ENCODE measurements at regions not wholly inside any gene's neighbourhood (a gene's known extent, or its start where the extent isn't known, plus 50 kb on each side); places are given as distances from the start of the nearest gene placed in this dataset.

DNA sequence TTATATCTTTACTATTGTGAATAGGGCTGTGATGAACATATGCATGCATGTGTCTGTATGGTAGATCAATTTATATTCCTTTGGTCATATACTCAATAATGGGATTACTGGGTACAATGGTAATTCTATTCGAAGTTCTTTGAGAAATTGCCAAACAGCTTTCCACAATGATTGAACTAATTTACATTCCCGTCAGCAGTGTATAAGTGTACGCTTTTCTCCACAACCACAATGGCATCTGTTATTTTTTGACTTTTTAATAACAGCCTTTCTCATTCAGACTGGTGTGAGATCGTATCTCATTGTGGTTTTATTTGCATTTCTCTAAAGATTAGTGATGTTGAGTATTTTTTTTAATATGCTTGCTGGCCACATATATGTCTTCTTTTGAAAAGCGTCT, 439.4 kb upstream of the KLHL4 start:
- intact Hi-C loops (cut with DNase I): no loop called here

GRCh38 chrX:87098477-87098876, 419.1 kb upstream of the KLHL4 start:
- Histone ChIP-seq H3K27ac (no peak overlapping the region), H3K36me3 (no peaks in the 10 kb centered on the region), H3K9me3 (no peaks in the 10 kb centered on the region), H3K4me3 (no peak overlapping the region), H3K4me1 (no peaks in the 10 kb centered on the region), H3K27me3 (no peaks in the 10 kb centered on the region)
- intact Hi-C loops (cut with DNase I): no loop called here
- TF ChIP-seq POLR2A (IDR thresholded peaks at IDR 0.05): no peak
- TF ChIP-seq, protein P1, sequence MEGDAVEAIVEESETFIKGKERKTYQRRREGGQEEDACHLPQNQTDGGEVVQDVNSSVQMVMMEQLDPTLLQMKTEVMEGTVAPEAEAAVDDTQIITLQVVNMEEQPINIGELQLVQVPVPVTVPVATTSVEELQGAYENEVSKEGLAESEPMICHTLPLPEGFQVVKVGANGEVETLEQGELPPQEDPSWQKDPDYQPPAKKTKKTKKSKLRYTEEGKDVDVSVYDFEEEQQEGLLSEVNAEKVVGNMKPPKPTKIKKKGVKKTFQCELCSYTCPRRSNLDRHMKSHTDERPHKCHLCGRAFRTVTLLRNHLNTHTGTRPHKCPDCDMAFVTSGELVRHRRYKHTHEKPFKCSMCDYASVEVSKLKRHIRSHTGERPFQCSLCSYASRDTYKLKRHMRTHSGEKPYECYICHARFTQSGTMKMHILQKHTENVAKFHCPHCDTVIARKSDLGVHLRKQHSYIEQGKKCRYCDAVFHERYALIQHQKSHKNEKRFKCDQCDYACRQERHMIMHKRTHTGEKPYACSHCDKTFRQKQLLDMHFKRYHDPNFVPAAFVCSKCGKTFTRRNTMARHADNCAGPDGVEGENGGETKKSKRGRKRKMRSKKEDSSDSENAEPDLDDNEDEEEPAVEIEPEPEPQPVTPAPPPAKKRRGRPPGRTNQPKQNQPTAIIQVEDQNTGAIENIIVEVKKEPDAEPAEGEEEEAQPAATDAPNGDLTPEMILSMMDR (IDR thresholded peaks at IDR 0.05): no peak
- 59 to 81% methylated on average over 3 of the region's 3 CpGs for WGBS, 2 donors
- no peak for DNase-seq

More for the DNA sequence above, 439.4 kb upstream of the KLHL4 start:
- DNase-seq: no peak
- no peak overlapping the region for H3K4me3 ChIP-seq
- H3K4me1 ChIP-seq: no peaks in the 10 kb centered on the region
- TF ChIP-seq, protein P1 (IDR thresholded peaks at IDR 0.05): no peak
- no peak for TF ChIP-seq POLR2A (IDR thresholded peaks at IDR 0.05)
- no peaks in the 10 kb centered on the region for H3K36me3 ChIP-seq
- no peaks in the 10 kb centered on the region for H3K9me3 ChIP-seq
- no peak overlapping the region for H3K27ac ChIP-seq
- H3K27me3 ChIP-seq: no peaks in the 10 kb centered on the region
- WGBS, 2 donors: 68 to 72% methylated on average over 5 of the region's 5 CpGs

- Histone ChIP-seq H3K27ac (no peak overlapping the region), H3K27me3 (no peaks in the 10 kb centered on the region), H3K4me1 (no peaks in the 10 kb centered on the region), H3K4me3 (no peak overlapping the region), H3K9me3 (no peaks in the 10 kb centered on the region), H3K36me3 (no peaks in the 10 kb centered on the region)
- intact Hi-C loops (cut with DNase I): no loop called here
- TF ChIP-seq POLR2A (IDR thresholded peaks at IDR 0.05): no peak
- TF ChIP-seq, protein P1 (IDR thresholded peaks at IDR 0.05): no peak
- WGBS, 2 donors: 44 to 53% methylated on average over 1 of the region's 1 CpG
- DNase-seq: no peak
Observed at GRCh38 chrX:87105131-87105530, 412.5 kb upstream of the KLHL4 start.

DNA sequence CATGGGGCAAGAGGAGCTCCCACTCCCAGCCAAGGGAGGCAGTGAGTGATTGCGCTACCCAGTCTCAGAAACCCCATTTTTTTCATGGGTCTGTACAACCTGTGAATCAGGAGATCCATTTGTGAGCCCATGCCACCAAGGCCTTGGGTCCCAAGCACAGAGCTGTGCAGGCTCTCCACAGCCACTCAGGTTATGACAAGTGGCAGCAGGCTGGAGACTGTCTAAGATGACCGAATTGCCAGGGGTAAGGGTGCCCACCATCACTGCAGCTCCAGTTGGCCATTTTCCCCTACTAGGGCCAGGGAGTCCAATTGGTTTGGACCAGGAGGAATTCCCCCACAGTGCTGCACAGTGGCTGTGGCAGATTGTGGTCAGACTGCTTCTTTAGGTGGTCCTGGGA, 407.5 kb upstream of the KLHL4 start:
- Histone ChIP-seq H3K9me3 (no peaks in the 10 kb centered on the region), H3K4me1 (no peaks in the 10 kb centered on the region), H3K27ac (no peak overlapping the region), H3K27me3 (no peaks in the 10 kb centered on the region), H3K4me3 (no peak overlapping the region), H3K36me3 (no peaks in the 10 kb centered on the region)
- intact Hi-C loops (cut with DNase I): no loop called here
- no peak for DNase-seq
- TF ChIP-seq, protein P1 (IDR thresholded peaks at IDR 0.05): no peak
- TF ChIP-seq POLR2A (IDR thresholded peaks at IDR 0.05): no peak
- 88% methylated on average over 2 of the region's 2 CpGs; no CpG with 5 or more reads in 1 of the 2 donors for WGBS, 2 donors

- no peaks in the 10 kb centered on the region for H3K9me3 ChIP-seq
- intact Hi-C loops (cut with DNase I): no loop called here
- DNase-seq: no peak
- H3K4me1 ChIP-seq: no peaks in the 10 kb centered on the region
- H3K27me3 ChIP-seq: no peaks in the 10 kb centered on the region
- WGBS, 2 donors: 70 to 82% methylated on average over 11 to 17 of the region's 18 CpGs
- TF ChIP-seq POLR2A (IDR thresholded peaks at IDR 0.05): no peak
- TF ChIP-seq, protein P1 (IDR thresholded peaks at IDR 0.05): no peak
- no peak overlapping the region for H3K4me3 ChIP-seq
- H3K27ac ChIP-seq: no peak overlapping the region
- no peaks in the 10 kb centered on the region for H3K36me3 ChIP-seq
Observed at GRCh38 chrX:87140800-87141483, 376.7 kb upstream of the KLHL4 start.
